Stomach (tissue), 8 donors: ENCODE measurements at regions not wholly inside any gene's neighbourhood (a gene's known extent, or its start where the extent isn't known, plus 50 kb on each side); places are given as distances from the start of the nearest gene placed in this dataset.
"Not testable (repeated sequence)": the region's sequence is repeated elsewhere in the genome, so short reads cannot be mapped to it uniquely, and the experiment has no call there.

Experiments used
- DNase-seq, 2 donors: peaks; one replicate each; pipeline versions ENCODE4 v3.0.0 to v3.0.0-alpha.2; 2013 to 2019
- H3K27ac ChIP-seq, 5 donors: fragments of 200-600 bp in 4 of 5; sonication (generic) in 4 of 5; one replicate each; pipeline ENCODE4 v1.5.1; 2013 to 2019; ENCODE audit warnings: mild to moderate bottlenecking in 1 of 5, moderate library complexity in 1 of 5
- H3K27me3 ChIP-seq, 3 donors: fragments of 200-600 bp; sonication (generic); one replicate each; pipeline ENCODE4 v1.5.1; 2017 to 2019; ENCODE audit warnings: mixed run types in 1 of 3
- H3K36me3 ChIP-seq, 4 donors: fragments of 200-600 bp; sonication (generic); 1 replicate in 3 of 4; 2 replicates in 1 of 4; pipeline ENCODE4 v1.5.1; 2016 to 2019
- H3K4me1 ChIP-seq, 4 donors: fragments of 200-600 bp; sonication (generic); one replicate each; pipeline ENCODE4 v1.5.1; 2016 to 2019
- H3K4me3 ChIP-seq, 4 donors: fragments of 200-600 bp; sonication (generic) in 3 of 4; one replicate each; pipeline ENCODE4 v1.5.1; 2016 to 2019; ENCODE audit warnings: mild to moderate bottlenecking in 1 of 4
- H3K9me3 ChIP-seq, 4 donors: fragments of 200-600 bp; sonication (generic); one replicate each; pipeline ENCODE4 v1.5.1; 2016 to 2019
- EP300 ChIP-seq: sonication (generic); formaldehyde crosslinking; IDR thresholded peaks from one replicate; pipeline ENCODE4 v1.6.1; 2017; ENCODE audit warnings: antibody characterized with exemption
- POLR2A ChIP-seq, 4 donors: fragments of 450-650 bp; IDR thresholded peaks; one replicate each; pipeline ENCODE4 v1.6.1; 2016; ENCODE audit warnings: antibody characterized with exemption in 4 of 4, control low read depth in 2 of 4, mild to moderate bottlenecking in 1 of 4, moderate library complexity in 1 of 4
- POLR2AphosphoS5 ChIP-seq, 3 donors: sonication (generic); formaldehyde crosslinking; IDR thresholded peaks; one replicate each; pipeline ENCODE4 v1.6.1; 2016; ENCODE audit warnings: antibody characterized with exemption in 3 of 3
- WGBS, 5 donors: extraction: QIAGEN DNeasy Blood & Tissue Kit in 3 of 5; methylation state at CpG; one replicate each; pipeline versions ENCODE4 v1.1.5 to v1.1.7; 2013 to 2018; 5-methylcytosine and 5-hydroxymethylcytosine counted together
- intact Hi-C: fragments of 100-400 bp; cut with DNase I; formaldehyde crosslinking; loops from one replicate; pipeline ENCODE4 v1.15.1; 2023; ENCODE audit warnings: low total_unique reads
- TF ChIP-seq, protein P1 (sequence below), 7 experiments: fragments of 450-650 bp in 4 of 7; fragments of 200-600 bp in 3 of 7; sonication (generic) in 3 of 7; IDR thresholded peaks; one replicate each; pipeline ENCODE4 v1.5.1; 2016 to 2019; ENCODE audit warnings: antibody characterized with exemption in 7 of 7, control low read depth in 2 of 7, mild to moderate bottlenecking in 1 of 7
- donor health status: healthy with polysubstance abuse.
- donor health status: Bipolar disorder and iron deficiency.
- donor health status: healthy.

GRCh38 chr16:16742573-16742972, 363.6 kb downstream of the NPIPA7 start:
- H3K4me3 ChIP-seq, H3K4me1 ChIP-seq, H3K9me3 ChIP-seq, intact Hi-C loops, DNase-seq, H3K27ac ChIP-seq, H3K27me3 ChIP-seq, H3K36me3 ChIP-seq: not testable (repeated sequence)
- 43 to 67% (median 50%) methylated on average over 1 of the region's 1 CpG; no CpG with 5 or more reads in 1 of the 5 donors for WGBS, 5 donors

DNA sequence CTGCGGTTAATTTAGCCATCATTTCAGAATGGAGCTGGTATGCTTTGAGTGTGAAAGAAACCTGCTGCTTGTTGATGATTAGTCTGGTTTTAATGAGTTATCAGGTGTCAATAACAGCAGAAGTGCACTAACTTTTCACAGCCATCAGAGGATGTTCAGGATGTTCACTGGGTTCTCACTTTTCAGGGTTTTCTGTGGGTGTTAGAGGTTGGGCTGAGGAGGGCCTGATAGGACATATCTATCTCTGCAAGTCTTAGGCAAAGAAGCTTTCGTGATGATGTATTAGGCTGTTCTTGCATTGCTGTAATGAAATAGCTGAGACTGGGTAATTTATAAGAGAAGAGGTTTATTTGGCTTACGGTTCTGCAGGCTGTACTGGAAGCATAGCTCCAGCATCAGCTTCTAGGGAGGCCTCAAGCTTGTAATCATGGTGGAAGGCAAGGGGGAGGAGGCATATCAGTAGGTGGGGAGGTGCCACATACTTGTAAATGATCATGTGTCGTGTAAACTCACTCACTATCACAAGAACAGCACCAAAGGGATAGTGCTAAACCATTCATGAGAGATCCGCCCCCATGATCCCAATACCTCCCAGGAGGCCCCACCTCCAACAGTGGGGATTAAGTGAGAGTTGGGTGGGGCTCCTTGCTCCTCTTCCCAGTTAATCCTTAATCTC, 376.2 kb downstream of the NPIPA7 start:
- H3K36me3 ChIP-seq, H3K27ac ChIP-seq, intact Hi-C loops, H3K27me3 ChIP-seq, DNase-seq, H3K4me3 ChIP-seq, H3K4me1 ChIP-seq, H3K9me3 ChIP-seq: not testable (repeated sequence)
- 83 to 100% (median 95%) methylated on average over 1 to 2 of the region's 5 CpGs; no CpG with 5 or more reads in 1 of the 5 donors for WGBS, 5 donors

DNA sequence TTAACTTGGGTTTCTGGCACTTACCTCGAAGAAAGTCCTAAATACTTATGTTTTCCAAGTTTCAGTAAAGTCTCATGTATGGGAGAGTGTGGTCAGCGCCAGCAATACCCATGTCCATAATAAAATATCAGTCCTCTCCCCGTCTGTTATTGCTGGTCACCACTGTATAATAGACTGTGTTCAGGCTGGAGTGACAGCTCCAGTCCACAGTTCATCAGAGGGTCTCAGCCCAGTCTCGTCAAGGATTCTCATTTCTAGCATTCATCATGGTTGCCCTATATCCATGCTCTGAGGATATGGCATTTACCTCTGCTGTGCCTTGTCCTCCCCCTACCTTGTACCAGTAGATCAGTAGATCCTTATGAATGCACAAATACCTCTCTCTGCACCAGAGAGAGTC, 384.5 kb downstream of the NPIPA7 start:
- intact Hi-C loops: no loop called here
- Histone ChIP-seq H3K9me3 (peaks cover 0 to 5% (median 2%) of the 10 kb centered on the region in 4 donors), H3K4me3 (no peak overlapping the region), H3K27ac (no peak overlapping the region), H3K36me3 (no peaks in the 10 kb centered on the region), H3K27me3 (no peaks in the 10 kb centered on the region), H3K4me1 (no peaks in the 10 kb centered on the region)
- WGBS, 5 donors: 79 to 83% (median 81%) methylated on average over 4 of the region's 4 CpGs
- no peak for DNase-seq
- TF ChIP-seq EP300 (no peak), POLR2A (IDR thresholded peaks at IDR 0.05) (no peak), POLR2AphosphoS5 (IDR thresholded peaks at IDR 0.05) (no peak)
- TF ChIP-seq, protein P1, sequence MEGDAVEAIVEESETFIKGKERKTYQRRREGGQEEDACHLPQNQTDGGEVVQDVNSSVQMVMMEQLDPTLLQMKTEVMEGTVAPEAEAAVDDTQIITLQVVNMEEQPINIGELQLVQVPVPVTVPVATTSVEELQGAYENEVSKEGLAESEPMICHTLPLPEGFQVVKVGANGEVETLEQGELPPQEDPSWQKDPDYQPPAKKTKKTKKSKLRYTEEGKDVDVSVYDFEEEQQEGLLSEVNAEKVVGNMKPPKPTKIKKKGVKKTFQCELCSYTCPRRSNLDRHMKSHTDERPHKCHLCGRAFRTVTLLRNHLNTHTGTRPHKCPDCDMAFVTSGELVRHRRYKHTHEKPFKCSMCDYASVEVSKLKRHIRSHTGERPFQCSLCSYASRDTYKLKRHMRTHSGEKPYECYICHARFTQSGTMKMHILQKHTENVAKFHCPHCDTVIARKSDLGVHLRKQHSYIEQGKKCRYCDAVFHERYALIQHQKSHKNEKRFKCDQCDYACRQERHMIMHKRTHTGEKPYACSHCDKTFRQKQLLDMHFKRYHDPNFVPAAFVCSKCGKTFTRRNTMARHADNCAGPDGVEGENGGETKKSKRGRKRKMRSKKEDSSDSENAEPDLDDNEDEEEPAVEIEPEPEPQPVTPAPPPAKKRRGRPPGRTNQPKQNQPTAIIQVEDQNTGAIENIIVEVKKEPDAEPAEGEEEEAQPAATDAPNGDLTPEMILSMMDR (IDR thresholded peaks at IDR 0.05): no peak

- H3K36me3 ChIP-seq, intact Hi-C loops: not testable (repeated sequence)
- 79 to 94% (median 85%) methylated on average over 1 of the region's 1 CpG for WGBS, 5 donors
These were observed 391.8 kb downstream of the NPIPA7 start for GRCh38 chr16:16770717-16771116.

DNA sequence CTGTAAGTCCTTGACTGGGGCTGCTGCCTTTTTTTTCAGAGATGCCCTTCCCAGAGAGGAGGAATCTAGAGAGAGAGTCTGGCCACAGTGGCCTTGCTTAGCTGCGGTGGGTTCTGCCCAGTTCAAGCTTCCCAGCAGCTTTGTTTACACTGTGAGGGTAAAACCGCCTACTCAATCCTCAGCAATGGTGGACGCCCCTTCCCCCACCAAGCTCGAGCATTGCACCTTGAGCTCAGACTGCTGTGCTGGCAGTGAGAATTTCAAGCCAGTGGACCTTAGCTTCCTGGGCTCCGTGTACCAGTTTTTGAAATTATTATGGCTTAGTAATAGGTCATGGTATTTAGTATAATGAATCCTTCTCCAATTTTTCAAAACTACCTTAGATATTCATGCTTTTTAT, 395.4 kb downstream of the NPIPA7 start:
- 26 to 47% (median 37%) methylated on average over 5 of the region's 5 CpGs for WGBS, 5 donors
- Histone ChIP-seq H3K4me3 (no peak overlapping the region), H3K27ac (no peak overlapping the region), H3K27me3 (peaks cover 0 to 11% (median 0%) of the 10 kb centered on the region in 3 donors), H3K36me3 (no peaks in the 10 kb centered on the region), H3K4me1 (no peaks in the 10 kb centered on the region), H3K9me3 (no peaks in the 10 kb centered on the region)
- DNase-seq: no peak
- intact Hi-C loops: no loop called here
- TF ChIP-seq POLR2A (IDR thresholded peaks at IDR 0.05) (no peak), POLR2AphosphoS5 (IDR thresholded peaks at IDR 0.05) (no peak)
- TF ChIP-seq, protein P1 (IDR thresholded peaks at IDR 0.05): no peak

More at GRCh38 chr16:16770717-16771116, 391.8 kb downstream of the NPIPA7 start:
- not testable (repeated sequence) for DNase-seq, H3K9me3 ChIP-seq, H3K4me3 ChIP-seq, H3K4me1 ChIP-seq, H3K27ac ChIP-seq
- H3K27me3 ChIP-seq: peaks cover 0 to 11% (median 0%) of the 10 kb centered on the region in 3 donors

- no peak for DNase-seq
- no peak overlapping the region for H3K27ac ChIP-seq
- H3K4me3 ChIP-seq: no peak overlapping the region
- 69 to 86% (median 80%) methylated on average over 1 of the region's 1 CpG for WGBS, 5 donors
- intact Hi-C loops: no loop called here
- peaks cover 0 to 11% (median 0%) of the 10 kb centered on the region in 3 donors for H3K27me3 ChIP-seq
- H3K36me3 ChIP-seq: no peaks in the 10 kb centered on the region
- H3K9me3 ChIP-seq: no peaks in the 10 kb centered on the region
- no peaks in the 10 kb centered on the region for H3K4me1 ChIP-seq
- TF ChIP-seq EP300: no peak
- no peak for TF ChIP-seq POLR2AphosphoS5 (IDR thresholded peaks at IDR 0.05)
- TF ChIP-seq POLR2A (IDR thresholded peaks at IDR 0.05): no peak
- TF ChIP-seq, protein P1 (IDR thresholded peaks at IDR 0.05): no peak
These were observed 399.4 kb downstream of the NPIPA7 start for GRCh38 chr16:16778332-16778731.
